H1 (cell line): ENCODE measurements at regions not wholly inside any gene's neighbourhood (a gene's known extent, or its start where the extent isn't known, plus 50 kb on each side); places are given as distances from the start of the nearest gene placed in this dataset.

Experiments used
- BCL11A ChIP-seq, 2 experiments: IDR thresholded peaks; one replicate each; pipeline ENCODE4 v1.6.1; 2011; ENCODE audit warnings: low read depth in 2 of 2, low read length in 2 of 2, mild to moderate bottlenecking in 2 of 2
- CBX5 ChIP-seq: fragments of 300-800, 300-1000 bp; sonication (generic); IDR thresholded peaks from 2 replicates; pipeline ENCODE4 v1.7.1; 2016; ENCODE audit warnings: antibody characterized with exemption, low read length, low read depth
- CTCF ChIP-seq, 3 experiments: IDR thresholded peaks; 1 replicate in 2 of 3; 2 replicates in 1 of 3; pipeline versions ENCODE4 v1.5.1 to v1.6.1; 2011; ENCODE audit warnings: low read length in 3 of 3, mild to moderate bottlenecking in 3 of 3, inconsistent platforms in 2 of 3, low read depth in 1 of 3, moderate library complexity in 1 of 3; ENCODE audit not compliant: insufficient read depth in 1 of 3; ENCODE audit errors: control extremely low read depth in 1 of 3
- EZH2 ChIP-seq: fragments of 200-600 bp; sonication (generic); IDR thresholded peaks from 2 replicates; pipeline ENCODE4 v1.7.1; 2012; ENCODE audit warnings: low read depth, mild to moderate bottlenecking, moderate library complexity, low read length, inconsistent platforms; ENCODE audit not compliant: severe bottlenecking
- HDAC6 ChIP-seq: IDR thresholded peaks from one replicate; pipeline ENCODE4 v1.7.1; 2012; ENCODE audit warnings: low read depth, mild to moderate bottlenecking, inconsistent platforms, low read length, moderate library complexity
- POLR2A ChIP-seq, 2 experiments: IDR thresholded peaks; 1 replicate in 1 of 2; 2 replicates in 1 of 2; pipeline ENCODE4 v1.6.1; 2011; ENCODE audit warnings: low read depth in 2 of 2, low read length in 2 of 2, mild to moderate bottlenecking in 2 of 2; ENCODE audit errors: control extremely low read depth in 1 of 2
- POLR2AphosphoS5 ChIP-seq: IDR thresholded peaks from 2 replicates; pipeline ENCODE4 v1.6.1; 2011; ENCODE audit warnings: low read depth, low read length
- RNF2 ChIP-seq: fragments of 200-900, 300-1000 bp; sonication (generic); IDR thresholded peaks from 2 replicates; pipeline ENCODE4 v1.7.1; 2016; ENCODE audit warnings: borderline replicate concordance, low read depth, mild to moderate bottlenecking, antibody characterized with exemption, low read length; ENCODE audit not compliant: poor library complexity, severe bottlenecking; ENCODE audit errors: missing control alignments
- SIN3A ChIP-seq, 2 experiments: IDR thresholded peaks in 1 of 2; conservative IDR thresholded peaks in 1 of 2; 2 replicates each; pipeline ENCODE4 v1.6.1; 2011 to 2012; ENCODE audit warnings: low read length in 2 of 2, improper control_type of control experiment in 1 of 2, low read depth in 1 of 2, mild to moderate bottlenecking in 1 of 2
- TBP ChIP-seq: IDR thresholded peaks from 2 replicates; pipeline ENCODE4 v1.6.1; 2011; ENCODE audit warnings: low read depth, low read length, improper control_type of control experiment

- TF ChIP-seq CTCF (IDR thresholded peaks at IDR 0.05; ENCODE audit: control extremely low read depth in 1 of 3, insufficient read depth in 1 of 3, low read depth in 1 of 3, low read length in 3 of 3) (no peak), TBP (no peak), POLR2A (IDR thresholded peaks at IDR 0.05; ENCODE audit: control extremely low read depth in 1 of 2, low read depth in 2 of 2, low read length in 2 of 2) (no peak), CBX5 (no peak), EZH2 (no peak), BCL11A (IDR thresholded peaks at IDR 0.05; ENCODE audit: low read depth in 2 of 2, low read length in 2 of 2) (no peak), POLR2AphosphoS5 (no peak), SIN3A (conservative IDR thresholded peaks at IDR 0.05 in 1 of 2, IDR thresholded peaks at IDR 0.05 in 1 of 2; ENCODE audit: low read depth in 1 of 2, low read length in 2 of 2) (no peak), RNF2 (no peak), HDAC6 (no peak)
Measured at GRCh38 chr13:37338726-37339385, 233.4 kb upstream of the CSNK1A1L start.
